D721Med (cell line): ENCODE measurements at regions not wholly inside any gene's neighbourhood (a gene's known extent, or its start where the extent isn't known, plus 50 kb on each side); places are given as distances from the start of the nearest gene placed in this dataset.

Experiments
- DNase-seq: peaks from one replicate; pipeline ENCODE4 v3.0.0; 2011; ENCODE audit warnings: low spot score; ENCODE audit not compliant: insufficient read length
- FAIRE-seq: peaks from 2 replicates; lab custom pipeline; 2011; peaks lifted over from hg19 to GRCh38; lab: Jason Lieb, UNC
- CTCF ChIP-seq: IDR thresholded peaks from 2 replicates; pipeline ENCODE4 v1.5.1; 2012; ENCODE audit warnings: mild to moderate bottlenecking, control low read depth; ENCODE audit not compliant: insufficient read depth; ENCODE audit errors: missing control alignments

DNA sequence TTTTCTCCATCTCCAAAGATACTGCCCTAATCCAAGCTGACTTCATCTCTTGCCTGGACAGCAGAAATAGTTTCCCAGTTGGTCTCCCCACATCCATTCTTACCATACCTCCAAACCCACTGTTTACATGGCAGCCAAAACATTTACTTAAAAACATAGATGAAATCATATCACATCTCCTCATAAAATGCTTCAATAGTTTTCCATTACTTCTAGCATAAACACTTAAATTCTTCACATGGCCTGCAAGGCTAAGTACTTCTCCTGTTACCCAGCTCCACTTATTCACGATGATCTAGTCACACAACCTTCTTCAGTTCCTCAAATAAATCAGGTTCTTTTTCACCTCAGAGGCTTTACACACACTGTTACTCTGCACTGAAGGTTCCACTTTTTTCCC, 185.8 kb upstream of the ACVR2A start:
- no peak for TF ChIP-seq CTCF
- FAIRE-seq: no peak
- DNase-seq: no peak

- FAIRE-seq (no peak), DNase-seq (no peak)
- no peak for TF ChIP-seq CTCF
Observed at GRCh38 chr2:147657086-147658000, 187.5 kb upstream of the ACVR2A start.

- no peak for TF ChIP-seq CTCF
- DNase-seq (no peak), FAIRE-seq (no peak)
Observed at GRCh38 chr2:147649998-147650397, 194.8 kb upstream of the ACVR2A start.

DNA sequence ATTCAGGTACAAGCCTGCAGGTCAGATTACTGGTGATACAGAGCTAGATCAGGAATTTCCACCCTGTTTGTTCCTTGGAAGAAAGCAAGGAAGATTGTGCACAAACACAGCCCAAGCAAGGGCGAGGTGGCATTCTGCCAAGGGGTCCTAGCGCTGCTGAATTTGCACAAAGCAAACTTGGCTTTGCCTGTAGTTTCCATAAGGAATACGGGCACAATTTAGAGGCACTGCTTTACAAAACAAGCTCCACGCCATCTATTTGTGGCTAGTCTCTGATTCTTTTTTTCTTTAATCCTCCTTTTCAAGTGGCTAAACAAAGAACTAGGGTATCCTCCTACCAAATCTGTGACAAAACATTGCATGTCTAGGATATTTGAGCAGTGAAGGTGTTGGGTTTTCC, 195.5 kb upstream of the ACVR2A start:
- no peak for FAIRE-seq
- TF ChIP-seq CTCF: no peak
- DNase-seq: no peak

DNA sequence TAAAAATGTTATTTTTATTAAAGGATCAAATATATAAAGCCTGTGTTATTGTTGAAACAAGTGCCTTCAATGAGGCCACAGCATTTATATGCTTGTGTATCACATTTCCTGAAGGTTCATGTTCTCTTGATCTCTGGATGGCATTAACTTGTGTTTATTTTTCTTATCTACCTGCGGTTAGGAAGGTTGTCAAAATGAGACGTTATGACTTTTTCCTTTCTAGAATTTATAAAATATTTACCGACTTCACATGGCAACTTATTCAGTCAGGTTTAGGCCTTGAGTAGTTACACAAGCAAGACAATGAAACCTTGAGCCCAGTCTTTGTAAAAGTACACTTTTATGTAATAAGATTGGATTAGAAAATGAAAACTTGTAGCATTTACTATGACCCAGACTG, 196.4 kb upstream of the ACVR2A start:
- TF ChIP-seq CTCF: no peak
- DNase-seq (no peak), FAIRE-seq (no peak)

DNA sequence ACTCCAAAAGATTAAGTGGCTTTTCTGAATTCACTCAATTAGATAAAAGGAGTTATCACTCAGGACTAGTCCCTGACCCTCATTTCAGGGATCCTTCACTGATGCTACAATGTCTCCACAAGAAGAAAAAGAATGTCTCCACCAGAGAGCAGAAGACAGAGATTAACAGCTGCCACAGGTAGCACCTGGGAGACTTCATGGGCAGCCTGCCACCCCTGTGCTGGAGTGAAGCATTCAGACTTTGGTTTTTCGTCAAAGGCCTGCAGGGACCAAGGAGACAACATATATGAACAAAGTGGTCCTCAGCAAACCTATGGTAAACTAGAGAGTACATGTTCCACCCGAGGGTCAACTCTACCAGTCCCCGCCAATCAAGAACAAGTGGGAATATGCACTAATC, 197.0 kb upstream of the ACVR2A start:
- no peak for FAIRE-seq
- no peak for TF ChIP-seq CTCF

GRCh38 chr2:147646818-147647468, 197.9 kb upstream of the ACVR2A start:
- FAIRE-seq (no peak), DNase-seq (no peak)
- TF ChIP-seq CTCF: no peak

More for the DNA sequence above, 197.0 kb upstream of the ACVR2A start:
- no peak for DNase-seq
